Panc1 (cell line): ENCODE measurements at regions not wholly inside any gene's neighbourhood (a gene's known extent, or its start where the extent isn't known, plus 50 kb on each side); places are given as distances from the start of the nearest gene placed in this dataset.

Source experiments
- ATAC-seq: fragments of 200-7000 bp; cut with Tn5 transposase; 2 replicates; pipeline ENCODE4 v1.9.1; 2020; ENCODE audit warnings: mild to moderate bottlenecking, moderate library complexity
- BruUV-seq: library from RNA; stranded (reverse); fragments of 400-500 nt; replicated peaks from 2 replicates; lab custom pipeline; 2021; lab: Mats Ljungman, UMichigan
- CTCF ChIA-PET: fragments of 300-600 bp; sonication (Branson Sonifier 250); formaldehyde crosslinking; loops from one replicate; lab custom pipeline; 2022; ENCODE audit warnings: antibody characterized with exemption; lab: Charles Lee
- POLR2A ChIA-PET: fragments of 300-600 bp; sonication (Branson Sonifier 250); formaldehyde crosslinking; loops from one replicate; lab custom pipeline; 2022; ENCODE audit warnings: antibody characterized with exemption; lab: Charles Lee
- DNase-seq: peaks from one replicate; pipeline ENCODE4 v3.0.0-alpha.2; 2010; ENCODE audit warnings: low read depth, low spot score
- H3K27ac ChIP-seq: 2 replicates; pipeline ENCODE4 v1.5.1; 2011; ENCODE audit warnings: mild to moderate bottlenecking, low read length, inconsistent platforms
- H3K27me3 ChIP-seq: fragments of 200-500 bp; sonication (Bioruptor generic); 2 replicates; pipeline ENCODE4 v1.6.0; 2014; ENCODE audit warnings: low read length, inconsistent platforms; ENCODE audit not compliant: control insufficient read depth, insufficient read depth
- H3K36me3 ChIP-seq: fragments of 200-500 bp; sonication (Bioruptor generic); 2 replicates; pipeline ENCODE4 v1.5.1; 2014; ENCODE audit warnings: inconsistent platforms, mild to moderate bottlenecking, low read length, moderate library complexity; ENCODE audit not compliant: control insufficient read depth, insufficient read depth
- H3K4me1 ChIP-seq: 2 replicates; pipeline ENCODE4 v1.5.1; 2011; ENCODE audit warnings: inconsistent platforms, mild to moderate bottlenecking, low read length, moderate library complexity; ENCODE audit not compliant: control insufficient read depth, insufficient read depth
- H3K4me3 ChIP-seq, 2 experiments: 2 replicates each; pipeline ENCODE4 v1.5.1; 2011 to 2012; ENCODE audit warnings: low read depth in 2 of 2, low read length in 2 of 2, mild to moderate bottlenecking in 2 of 2, inconsistent platforms in 1 of 2, moderate library complexity in 1 of 2
- H3K9me3 ChIP-seq: fragments of 200-500 bp; sonication (Bioruptor generic); 2 replicates; pipeline ENCODE4 v1.5.1; 2014; ENCODE audit warnings: low read depth, mild to moderate bottlenecking, inconsistent platforms, low read length, moderate library complexity; ENCODE audit not compliant: control insufficient read depth, insufficient read depth
- POLR2AphosphoS5 ChIP-seq: IDR thresholded peaks from 2 replicates; pipeline ENCODE4 v1.6.1; 2012; ENCODE audit warnings: mild to moderate bottlenecking, low read depth, low read length, moderate library complexity
- SIN3A ChIP-seq: IDR thresholded peaks from 2 replicates; pipeline ENCODE4 v1.6.1; 2012; ENCODE audit warnings: low read depth, mild to moderate bottlenecking, low read length, moderate library complexity, borderline replicate concordance; ENCODE audit not compliant: insufficient read depth
- TCF7L2 ChIP-seq: IDR thresholded peaks from 2 replicates; pipeline ENCODE4 v1.6.1; 2011; ENCODE audit warnings: mild to moderate bottlenecking, low read depth, low read length, inconsistent platforms
- in situ Hi-C: cut with HindIII; loops from 2 replicates; pipeline ENCODE4 v1.10.0; 2016; ENCODE audit warnings: low sequenced_read_pairs, low pct_unique_long_range_greater_than_20kb
- intact Hi-C: fragments of 100-400 bp; cut with micrococcal nuclease; formaldehyde crosslinking; loops from one replicate; pipeline ENCODE4 v1.10.0; 2022; ENCODE audit not compliant: unreplicated experiment
- TF ChIP-seq, protein P1 (sequence below), 2 experiments: IDR thresholded peaks; 2 replicates each; pipeline ENCODE4 v1.6.1; 2011 to 2012; ENCODE audit warnings: low read depth in 2 of 2, control low read depth in 1 of 2, low read length in 1 of 2, mild to moderate bottlenecking in 1 of 2, moderate library complexity in 1 of 2; ENCODE audit not compliant: insufficient read depth in 1 of 2
- TF ChIP-seq, protein P2 (sequence below): fragments of 450-650 bp; IDR thresholded peaks from 2 replicates; pipeline ENCODE4 v1.5.1; 2017; ENCODE audit warnings: mild to moderate bottlenecking

DNA sequence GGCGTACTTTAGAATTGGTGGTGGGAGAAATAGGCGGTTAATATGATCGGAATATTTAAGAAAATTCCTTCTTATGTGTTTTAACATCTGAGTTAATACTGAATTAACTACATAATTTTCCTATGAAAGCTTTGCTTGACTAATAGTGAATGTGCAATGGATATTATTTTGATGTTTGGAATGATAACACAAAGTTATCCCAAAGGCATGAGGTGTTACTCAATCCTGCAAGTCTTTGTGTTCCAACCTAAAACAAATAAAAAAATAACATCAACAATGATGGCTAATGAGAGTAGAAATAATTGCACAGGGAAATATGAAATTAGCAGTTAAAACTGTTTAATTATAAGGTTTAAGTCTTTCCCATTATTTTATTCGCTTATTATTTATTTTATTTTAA lies 183.6 kb upstream of the ARSJ start:
- no peaks in the 10 kb centered on the region for H3K4me1 ChIP-seq
- in situ Hi-C loops (no loop called here), intact Hi-C loops (no loop called here)
- no peaks in the 10 kb centered on the region for H3K36me3 ChIP-seq
- H3K9me3 ChIP-seq, result no peaks in the 10 kb centered on the region
- ATAC-seq (no peak), DNase-seq (no peak)
- H3K27me3 ChIP-seq, result no peaks in the 10 kb centered on the region
- no TSS peak for BruUV-seq
- ChIA-PET CTCF (no interaction called here), POLR2A (no interaction called here)
- TF ChIP-seq, protein P1, sequence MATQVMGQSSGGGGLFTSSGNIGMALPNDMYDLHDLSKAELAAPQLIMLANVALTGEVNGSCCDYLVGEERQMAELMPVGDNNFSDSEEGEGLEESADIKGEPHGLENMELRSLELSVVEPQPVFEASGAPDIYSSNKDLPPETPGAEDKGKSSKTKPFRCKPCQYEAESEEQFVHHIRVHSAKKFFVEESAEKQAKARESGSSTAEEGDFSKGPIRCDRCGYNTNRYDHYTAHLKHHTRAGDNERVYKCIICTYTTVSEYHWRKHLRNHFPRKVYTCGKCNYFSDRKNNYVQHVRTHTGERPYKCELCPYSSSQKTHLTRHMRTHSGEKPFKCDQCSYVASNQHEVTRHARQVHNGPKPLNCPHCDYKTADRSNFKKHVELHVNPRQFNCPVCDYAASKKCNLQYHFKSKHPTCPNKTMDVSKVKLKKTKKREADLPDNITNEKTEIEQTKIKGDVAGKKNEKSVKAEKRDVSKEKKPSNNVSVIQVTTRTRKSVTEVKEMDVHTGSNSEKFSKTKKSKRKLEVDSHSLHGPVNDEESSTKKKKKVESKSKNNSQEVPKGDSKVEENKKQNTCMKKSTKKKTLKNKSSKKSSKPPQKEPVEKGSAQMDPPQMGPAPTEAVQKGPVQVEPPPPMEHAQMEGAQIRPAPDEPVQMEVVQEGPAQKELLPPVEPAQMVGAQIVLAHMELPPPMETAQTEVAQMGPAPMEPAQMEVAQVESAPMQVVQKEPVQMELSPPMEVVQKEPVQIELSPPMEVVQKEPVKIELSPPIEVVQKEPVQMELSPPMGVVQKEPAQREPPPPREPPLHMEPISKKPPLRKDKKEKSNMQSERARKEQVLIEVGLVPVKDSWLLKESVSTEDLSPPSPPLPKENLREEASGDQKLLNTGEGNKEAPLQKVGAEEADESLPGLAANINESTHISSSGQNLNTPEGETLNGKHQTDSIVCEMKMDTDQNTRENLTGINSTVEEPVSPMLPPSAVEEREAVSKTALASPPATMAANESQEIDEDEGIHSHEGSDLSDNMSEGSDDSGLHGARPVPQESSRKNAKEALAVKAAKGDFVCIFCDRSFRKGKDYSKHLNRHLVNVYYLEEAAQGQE (IDR thresholded peaks at IDR 0.05; ENCODE audit: insufficient read depth in 1 of 2, low read depth in 2 of 2, low read length in 1 of 2), result no peak
- no peak for TF ChIP-seq TCF7L2
- TF ChIP-seq POLR2AphosphoS5, result no peak
- TF ChIP-seq, protein P2, sequence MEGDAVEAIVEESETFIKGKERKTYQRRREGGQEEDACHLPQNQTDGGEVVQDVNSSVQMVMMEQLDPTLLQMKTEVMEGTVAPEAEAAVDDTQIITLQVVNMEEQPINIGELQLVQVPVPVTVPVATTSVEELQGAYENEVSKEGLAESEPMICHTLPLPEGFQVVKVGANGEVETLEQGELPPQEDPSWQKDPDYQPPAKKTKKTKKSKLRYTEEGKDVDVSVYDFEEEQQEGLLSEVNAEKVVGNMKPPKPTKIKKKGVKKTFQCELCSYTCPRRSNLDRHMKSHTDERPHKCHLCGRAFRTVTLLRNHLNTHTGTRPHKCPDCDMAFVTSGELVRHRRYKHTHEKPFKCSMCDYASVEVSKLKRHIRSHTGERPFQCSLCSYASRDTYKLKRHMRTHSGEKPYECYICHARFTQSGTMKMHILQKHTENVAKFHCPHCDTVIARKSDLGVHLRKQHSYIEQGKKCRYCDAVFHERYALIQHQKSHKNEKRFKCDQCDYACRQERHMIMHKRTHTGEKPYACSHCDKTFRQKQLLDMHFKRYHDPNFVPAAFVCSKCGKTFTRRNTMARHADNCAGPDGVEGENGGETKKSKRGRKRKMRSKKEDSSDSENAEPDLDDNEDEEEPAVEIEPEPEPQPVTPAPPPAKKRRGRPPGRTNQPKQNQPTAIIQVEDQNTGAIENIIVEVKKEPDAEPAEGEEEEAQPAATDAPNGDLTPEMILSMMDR, result no peak
- TF ChIP-seq SIN3A, result no peak
- H3K4me3 ChIP-seq, result no peak overlapping the region
- no peak overlapping the region for H3K27ac ChIP-seq

DNA sequence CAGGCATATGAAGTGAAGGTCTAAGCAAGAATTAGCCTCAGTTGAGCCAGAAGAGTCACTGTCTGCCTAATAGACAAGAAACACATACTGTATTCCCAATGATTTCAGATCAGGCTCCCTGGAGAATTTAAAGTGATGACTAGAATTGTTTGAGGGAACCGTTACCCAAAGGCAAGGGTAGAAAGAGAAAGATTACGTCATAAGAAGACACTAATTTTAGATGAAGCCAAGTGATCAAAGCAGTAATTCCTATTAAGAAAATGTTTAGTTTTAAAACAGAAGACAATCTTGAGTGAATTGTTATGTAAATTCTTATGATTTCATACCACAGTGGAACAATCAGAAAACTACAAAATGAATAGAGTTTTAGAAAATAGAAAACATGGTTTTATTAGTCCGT lies 194.5 kb upstream of the ARSJ start:
- POLR2A ChIA-PET, result no interaction called here
- H3K4me1 ChIP-seq, result no peaks in the 10 kb centered on the region
- no peaks in the 10 kb centered on the region for H3K9me3 ChIP-seq
- in situ Hi-C loops (no loop called here), intact Hi-C loops (loop anchor here (10.0 kb wide), 1 partner anchor 219 kb away; no protein-coding TSS in a partner anchor)
- CTCF ChIA-PET, result no interaction called here
- H3K36me3 ChIP-seq, result no peaks in the 10 kb centered on the region
- ATAC-seq (no peak), DNase-seq (no peak)
- no TSS peak for BruUV-seq
- TF ChIP-seq, protein P2, result no peak
- TF ChIP-seq TCF7L2 (no peak), SIN3A (no peak), POLR2AphosphoS5 (no peak)
- TF ChIP-seq, protein P1 (IDR thresholded peaks at IDR 0.05; ENCODE audit: insufficient read depth in 1 of 2, low read depth in 2 of 2, low read length in 1 of 2), result no peak
- H3K27ac ChIP-seq, result no peak overlapping the region
- no peaks in the 10 kb centered on the region for H3K27me3 ChIP-seq
- H3K4me3 ChIP-seq, result no peak overlapping the region
